NCI-H748 (cell line): ENCODE measurements at regions not wholly inside any gene's neighbourhood (a gene's known extent, or its start where the extent isn't known, plus 50 kb on each side); places are given as distances from the start of the nearest gene placed in this dataset.
"Not testable (repeated sequence)": the region's sequence is repeated elsewhere in the genome, so short reads cannot be mapped to it uniquely, and the experiment has no call there.

Experiments used
- DNase-seq: peaks from one replicate; lab custom pipeline; 2025; ENCODE audit not compliant: unreplicated experiment; lab: John Stamatoyannopoulos, UW

DNA sequence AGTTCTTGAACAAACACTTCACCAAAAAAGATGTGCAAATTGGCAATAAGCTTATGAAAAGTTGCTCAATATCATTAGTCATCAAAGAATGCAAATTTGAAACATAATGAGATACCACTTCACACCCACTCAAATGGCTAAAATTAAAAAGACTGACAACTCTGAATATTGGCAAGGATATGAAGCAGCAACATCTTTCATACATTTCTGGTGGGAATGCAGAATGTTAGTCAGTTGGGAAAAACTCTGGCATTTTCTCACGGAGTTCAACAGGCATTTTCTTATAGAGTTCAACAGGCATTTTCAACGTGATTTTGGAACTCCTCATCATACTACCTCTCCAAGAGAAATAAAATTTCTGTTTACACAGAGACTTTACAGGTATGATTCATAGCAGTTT, 297.4 kb upstream of the MAGEC2 start:
- no peak for DNase-seq

DNA sequence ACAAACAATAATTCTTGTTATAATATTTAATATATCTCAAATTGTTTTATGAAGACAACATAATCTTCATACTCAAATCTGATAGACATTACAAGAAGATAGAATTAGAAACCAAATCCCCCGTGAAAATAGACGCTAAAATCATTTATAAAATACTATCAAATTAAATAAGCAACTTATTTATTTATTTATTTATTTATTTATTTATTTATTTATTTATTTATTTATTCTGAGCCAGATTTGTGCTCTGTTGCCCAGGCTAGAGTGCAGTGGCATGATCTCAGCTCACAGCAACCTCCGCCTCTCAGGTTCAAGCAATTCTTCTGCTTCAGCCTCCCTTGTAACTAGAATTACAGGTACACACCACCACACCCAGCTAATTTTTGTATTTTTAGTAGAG, 294.9 kb upstream of the MAGEC2 start:
- no peak for DNase-seq

DNA sequence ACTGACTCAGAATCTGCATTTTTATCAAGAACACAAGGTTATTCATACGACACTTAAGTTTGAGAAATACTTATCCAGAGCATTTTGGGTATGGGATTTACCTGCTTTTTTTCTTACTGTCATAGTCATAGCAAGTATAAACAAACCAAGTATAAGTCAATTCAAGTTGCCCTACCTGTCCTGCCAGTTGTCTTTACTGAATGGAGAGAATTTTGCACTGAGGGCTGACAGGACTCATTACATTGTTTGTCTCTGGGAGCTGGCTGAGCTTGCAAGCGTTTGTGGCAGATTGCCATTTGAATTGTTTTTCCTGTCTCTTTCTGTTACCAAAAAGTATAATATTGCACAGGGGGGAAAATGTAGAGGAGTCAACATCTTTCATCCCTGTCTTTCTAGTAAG, 278.9 kb upstream of the MAGEC2 start:
- DNase-seq, result peak; percentile 62

DNA sequence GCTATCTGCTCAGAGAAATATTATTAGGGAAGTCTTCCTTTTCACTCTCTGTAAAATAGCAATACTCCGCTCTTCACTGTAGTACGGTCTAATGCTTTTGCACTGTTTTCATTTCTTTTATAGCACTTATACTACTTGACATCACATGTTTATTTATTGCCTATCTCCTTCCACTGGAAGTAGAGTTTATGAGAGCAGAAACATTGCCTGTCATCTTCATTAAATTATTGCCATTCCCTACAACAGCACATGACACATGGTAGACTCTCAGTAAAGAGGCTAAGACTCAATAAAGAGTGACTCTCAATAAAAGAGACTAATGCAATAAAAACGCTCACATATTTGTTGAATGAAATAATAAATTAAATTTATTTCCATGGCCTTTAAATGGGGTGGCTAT, 241.3 kb upstream of the MAGEC2 start:
- DNase-seq, result no peak

DNA sequence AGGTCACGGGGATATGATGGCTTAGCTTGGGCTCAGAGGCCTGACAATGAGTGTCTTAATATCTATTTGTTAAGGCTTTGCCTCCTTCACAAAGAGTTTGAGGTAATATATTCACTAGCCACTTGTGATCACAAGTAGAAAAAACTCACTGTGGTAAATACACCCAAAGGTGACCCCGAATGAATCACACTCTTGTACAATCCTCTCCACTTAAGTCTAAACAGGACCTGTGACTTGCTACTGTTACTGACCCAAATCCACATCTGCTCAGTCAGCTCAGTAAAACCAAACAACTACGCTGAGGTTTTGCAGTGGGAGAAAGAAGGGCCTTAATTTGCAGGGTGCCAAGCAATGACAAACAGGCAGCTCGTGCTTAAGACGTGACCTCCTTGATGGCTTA, 223.8 kb upstream of the MAGEC2 start:
- no peak for DNase-seq

DNA sequence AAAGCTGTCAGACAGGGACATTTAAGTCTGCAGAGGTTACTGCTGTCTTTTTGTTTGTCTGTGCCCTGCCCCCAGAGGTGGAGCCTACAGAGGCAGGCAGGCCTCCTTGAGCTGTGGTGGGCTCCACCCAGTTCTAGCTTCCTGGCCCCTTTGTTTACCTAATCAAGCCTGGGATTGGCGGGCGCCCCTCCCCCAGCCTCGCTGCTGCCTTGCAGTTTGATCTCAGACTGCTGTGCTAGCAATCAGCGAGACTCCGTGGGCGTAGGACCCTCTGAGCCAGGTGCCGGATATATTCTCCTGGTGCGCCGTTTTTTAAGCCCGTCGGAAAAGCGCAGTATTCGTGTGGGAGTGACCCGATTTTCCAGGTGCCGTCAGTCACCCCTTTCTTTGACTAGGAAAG, 185.9 kb upstream of the MAGEC2 start:
- peak; percentile 89 for DNase-seq

DNA sequence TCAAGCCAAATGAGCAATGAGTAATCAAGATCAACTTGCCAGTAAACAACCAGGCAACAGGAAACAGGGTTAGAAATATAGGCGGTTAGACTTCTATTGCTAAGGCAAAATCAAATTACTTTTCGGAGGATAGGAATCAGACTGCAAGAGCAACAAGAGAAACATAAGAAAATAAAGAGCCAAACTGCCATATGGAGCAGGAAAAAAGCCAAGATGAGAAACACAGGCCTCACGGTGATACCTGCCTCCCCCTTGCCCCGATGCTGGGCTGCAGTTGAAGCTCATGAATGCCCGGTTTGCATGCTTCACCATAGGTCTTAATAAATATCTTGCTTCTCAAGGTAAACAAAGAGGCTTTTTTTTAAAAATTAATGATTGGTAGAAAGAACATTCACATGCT, 158.4 kb upstream of the MAGEC2 start:
- DNase-seq, result no peak

DNA sequence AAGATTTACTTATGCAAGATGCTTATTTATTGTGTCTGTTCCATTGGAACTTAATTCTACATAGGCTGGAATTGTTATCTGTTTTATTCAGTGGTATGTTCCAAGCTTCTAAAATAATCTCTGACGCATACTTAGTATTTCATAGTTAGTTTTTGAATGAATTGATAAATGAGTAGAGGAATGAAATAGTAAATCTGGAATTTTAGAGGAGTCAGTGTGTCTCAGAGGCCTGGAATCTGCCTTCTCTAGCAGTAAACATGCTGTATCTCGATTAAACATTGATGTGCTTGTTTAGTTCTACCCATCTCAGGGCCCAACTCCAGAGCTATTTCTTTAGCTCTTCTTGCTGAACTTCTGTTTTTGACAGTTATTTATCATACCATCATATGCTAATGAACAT, 154.2 kb upstream of the MAGEC2 start:
- no peak for DNase-seq

DNA sequence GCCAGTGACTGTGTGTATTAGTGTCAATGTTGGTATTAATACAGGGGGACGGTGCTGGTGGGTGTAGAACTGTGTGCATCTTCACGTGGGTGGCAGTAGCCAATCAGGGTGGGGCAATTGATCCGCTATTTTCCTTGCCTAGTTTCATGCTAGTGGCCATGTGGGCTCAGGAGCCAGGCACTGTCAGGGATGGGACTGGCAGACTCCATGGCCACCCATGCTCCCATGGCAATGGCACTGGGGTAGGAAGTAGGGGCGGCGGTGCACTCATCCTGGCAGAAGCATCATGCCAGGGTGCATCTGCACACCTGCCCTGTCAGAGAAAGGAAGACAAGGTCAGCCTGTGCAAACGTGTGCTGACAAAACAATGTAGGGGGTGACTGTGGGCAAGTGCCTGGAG, 122.1 kb upstream of the MAGEC2 start:
- DNase-seq, result no peak

DNA sequence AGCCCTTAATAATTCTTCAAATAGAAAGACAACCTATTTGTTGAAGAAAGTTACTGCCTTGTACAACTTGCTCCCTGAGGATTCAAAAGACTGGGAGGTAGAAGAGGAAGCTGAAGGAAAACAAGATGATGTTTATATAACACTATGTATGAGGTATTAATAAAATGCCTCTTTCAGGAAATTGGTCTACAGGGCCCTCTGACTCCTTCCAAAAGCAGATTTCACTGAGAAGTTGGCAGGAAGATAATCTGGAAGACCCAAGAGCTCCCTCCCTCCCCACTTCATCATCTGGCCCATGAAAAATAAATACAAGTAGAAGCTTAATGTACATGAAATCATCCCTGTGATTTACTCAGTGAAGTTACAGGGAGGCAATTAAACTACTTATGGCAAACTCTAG, 107.5 kb upstream of the MAGEC2 start:
- DNase-seq, result no peak

DNA sequence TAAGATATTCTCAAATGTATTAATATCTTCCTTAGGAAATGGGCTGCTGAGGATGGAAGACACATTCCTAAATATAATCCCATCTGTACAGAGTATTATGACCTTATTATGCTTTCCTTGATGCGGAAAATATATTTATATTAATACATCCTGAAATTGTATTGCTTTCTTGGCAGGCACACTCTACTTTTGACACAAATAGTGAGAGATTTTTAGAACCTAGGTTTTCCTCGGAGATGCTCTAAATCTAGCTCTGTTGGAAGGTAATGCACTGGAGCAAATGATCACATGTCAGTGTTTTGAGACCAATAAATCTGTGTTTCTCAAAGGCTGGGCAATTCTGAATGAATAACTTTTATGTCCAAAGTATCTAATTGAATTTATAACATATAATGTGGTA, 94.3 kb upstream of the MAGEC2 start:
- DNase-seq, result no peak

DNA sequence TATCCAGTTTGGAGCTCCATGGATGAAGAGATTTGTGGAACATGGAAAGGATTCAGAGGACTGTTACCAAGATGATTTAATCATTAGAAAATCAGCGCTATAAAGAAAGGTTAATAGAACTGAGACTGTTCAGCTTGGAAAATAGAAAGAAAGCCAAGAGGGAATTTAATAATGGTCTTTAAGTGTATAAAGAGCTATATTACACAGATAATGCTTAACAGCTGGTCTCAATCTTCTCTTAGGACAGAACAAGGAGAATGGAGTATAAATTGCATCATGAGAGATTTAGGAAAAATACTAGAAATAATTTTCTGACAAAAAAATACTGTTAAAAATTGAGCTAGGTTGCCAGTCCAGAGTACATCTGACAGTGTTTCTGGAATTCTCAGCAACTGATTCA, 91.3 kb upstream of the MAGEC2 start:
- DNase-seq, result no peak

DNA sequence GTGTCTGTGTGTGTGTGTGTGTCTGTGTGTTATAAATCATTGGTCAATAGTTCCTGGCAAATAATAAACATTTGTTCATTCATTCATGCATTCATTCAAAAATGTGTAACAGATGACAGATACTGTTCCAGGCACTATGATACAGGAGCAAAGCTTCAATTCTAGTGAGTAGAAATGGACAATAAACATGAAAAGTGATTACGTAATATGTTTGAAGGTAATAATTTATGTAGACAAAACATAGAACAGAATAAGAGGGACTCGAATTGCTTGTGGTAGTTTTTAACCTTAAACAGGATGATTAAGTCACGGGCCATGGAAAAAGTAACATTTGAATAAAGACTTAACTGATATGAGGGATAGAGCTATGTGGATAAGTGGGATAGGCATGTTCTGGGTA, 90.1 kb upstream of the MAGEC2 start:
- no peak for DNase-seq

DNA sequence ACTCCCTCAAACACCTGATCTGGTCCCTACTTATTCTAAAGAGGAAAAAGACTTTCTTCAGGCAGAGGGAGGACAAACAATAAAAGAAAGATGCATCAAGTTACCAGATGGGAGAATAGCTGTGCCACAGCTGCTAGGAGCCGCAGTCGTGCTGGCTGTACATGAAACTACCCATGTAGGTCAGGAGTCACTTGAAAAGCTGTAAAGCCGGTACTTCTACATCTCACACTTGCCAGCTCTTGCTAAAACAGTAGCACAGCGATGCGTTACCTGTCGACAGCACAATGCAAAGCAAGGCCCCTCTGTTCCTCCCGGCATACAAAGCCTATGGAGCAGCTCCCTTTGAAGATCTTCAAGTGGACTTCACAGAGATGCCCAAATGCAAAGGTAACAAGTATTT, 65.1 kb upstream of the MAGEC2 start:
- peak; percentile 44 for DNase-seq

DNA sequence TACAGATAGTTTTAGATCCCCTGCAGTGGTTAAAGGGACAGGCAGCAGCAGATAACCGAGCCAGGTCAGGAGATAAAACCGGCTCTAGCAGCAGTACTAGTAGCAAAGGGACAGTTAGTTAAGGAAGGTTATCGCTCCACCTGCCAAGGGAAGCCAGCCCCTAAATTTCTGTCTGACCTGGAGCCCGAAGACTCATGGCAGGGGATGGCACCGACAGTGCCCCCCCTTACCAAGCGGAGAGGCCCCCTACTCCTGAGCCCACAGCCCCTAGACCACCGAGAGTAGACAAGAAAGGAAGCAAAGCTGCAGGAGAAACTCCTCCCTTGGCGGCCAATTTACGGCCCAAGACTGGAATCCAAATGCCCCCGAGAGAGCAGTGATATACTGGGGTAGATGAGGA, 61.3 kb upstream of the MAGEC2 start:
- no peak for DNase-seq

DNA sequence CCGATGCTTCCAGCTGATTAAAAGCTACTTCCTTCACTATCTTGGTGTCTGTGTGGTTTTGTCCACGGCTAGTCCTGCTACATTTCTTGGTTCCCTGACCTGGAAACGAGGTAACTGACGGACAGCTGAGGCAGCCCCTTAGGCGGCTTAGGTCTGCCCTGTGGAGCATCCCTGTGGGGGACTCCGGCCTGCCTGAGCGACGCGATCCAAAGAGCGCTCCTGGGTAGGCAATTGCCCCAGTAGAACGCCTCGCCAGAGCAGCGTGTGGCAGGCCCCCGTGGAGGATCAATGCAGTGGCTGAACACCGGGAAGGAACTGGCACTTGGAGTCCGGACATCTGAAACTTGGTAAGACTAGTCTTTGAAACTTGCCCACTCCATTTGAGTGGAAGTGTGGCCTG, 60.5 kb upstream of the MAGEC2 start:
- not testable (repeated sequence) for DNase-seq

DNA sequence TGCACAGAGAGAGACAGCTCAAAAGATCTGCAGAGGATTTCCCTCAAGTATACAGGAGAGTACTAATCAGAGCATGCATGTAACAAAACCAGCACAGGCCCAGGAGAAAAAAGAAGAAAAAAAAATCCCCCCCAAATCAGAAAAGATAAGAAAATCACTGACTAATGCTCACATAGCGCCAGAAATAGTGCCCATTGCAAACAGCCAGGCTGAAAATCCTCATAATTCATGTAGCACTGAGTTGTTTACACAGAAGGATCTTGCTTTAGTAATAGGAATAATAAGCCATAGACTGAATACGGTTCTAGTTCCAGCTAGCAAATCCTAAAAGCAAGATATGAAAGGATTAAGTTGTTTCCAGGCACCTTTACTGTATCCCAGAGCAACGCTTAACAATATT, 51.8 kb upstream of the MAGEC2 start:
- no peak for DNase-seq
